Heart left ventricle (tissue), 13 donors: ENCODE measurements at regions not wholly inside any gene's neighbourhood (a gene's known extent, or its start where the extent isn't known, plus 50 kb on each side); places are given as distances from the start of the nearest gene placed in this dataset.

Source experiments
- CTCF ChIP-seq, 12 donors: fragments of 200-600 bp; sonication (generic) in 4 of 12; IDR thresholded peaks; one replicate each; pipeline versions ENCODE4 v1.5.0 to v1.8.0; 2018 to 2022; ENCODE audit warnings: antibody characterized with exemption in 12 of 12, mild to moderate bottlenecking in 5 of 12
- POLR2A ChIP-seq, 2 donors: fragments of 450-650 bp; IDR thresholded peaks; one replicate each; pipeline ENCODE4 v1.6.1; 2017; ENCODE audit warnings: antibody characterized with exemption in 2 of 2, mild to moderate bottlenecking in 2 of 2, moderate library complexity in 2 of 2
- donor health status: ischemic (EF 13 %, LVEDD 7.1; RV severe dilation, severe dysfunction).
- donor health status: DM: no; HTN: yes; CAD: no.
- donor health status: DM: no; HTN: no; CAD: no.
- donor health status: ischemic (EF 25% LVEDD 6.9; RV normal size, moderate dysfunction).
- donor health status: ischemic (EF 25% LVEDD 5.7; RV mildly dilated, moderate dysfunction).
- donor health status: ischemic (EF 35%, LVEDD 5.7; RV mildly dilated, moderate dysfunction).
- donor health status: nonischemic (EF 11% LVEDD 7.7; RV severe dilation, severe dysfunction).
- donor health status: DM: yes; HTN: yes; CAD: no.
- donor health status: PGD.
- donor health status: ischemic (EF 29% LVEDD 5.4; RV normal size, mild dysfunction).
- donor health status: nonischemic (EF 23%, LVEDD 6.1; RV moderate dilation, normal function).

- TF ChIP-seq CTCF (IDR thresholded peaks at IDR 0.05) (no peak), POLR2A (IDR thresholded peaks at IDR 0.05) (no peak)
These were observed 292.4 kb downstream of the SS18 start for GRCh38 chr18:25798046-25798445.
